H1 (cell line): ENCODE measurements at regions not wholly inside any gene's neighbourhood (a gene's known extent, or its start where the extent isn't known, plus 50 kb on each side); places are given as distances from the start of the nearest gene placed in this dataset.

ENCODE experiments used
- BRCA1 ChIP-seq: IDR thresholded peaks from 2 replicates; pipeline ENCODE4 v1.6.1; 2012; ENCODE audit warnings: low read depth, low read length, improper control_type of control experiment
- CBX8 ChIP-seq: fragments of 300-800, 300-1000 bp; sonication (generic); IDR thresholded peaks from 2 replicates; pipeline ENCODE4 v1.7.1; 2016; ENCODE audit warnings: low read depth, low read length, borderline replicate concordance
- CHD7 ChIP-seq: fragments of 300-600 bp; sonication (generic); IDR thresholded peaks from 2 replicates; pipeline ENCODE4 v1.7.1; 2012; ENCODE audit warnings: low read length, moderate library complexity, mild to moderate bottlenecking, inconsistent platforms; ENCODE audit not compliant: insufficient replicate concordance
- GABPA ChIP-seq: IDR thresholded peaks from 2 replicates; pipeline ENCODE4 v1.6.1; 2011; ENCODE audit warnings: mild to moderate bottlenecking, low read length, moderate library complexity, borderline replicate concordance; ENCODE audit not compliant: insufficient read depth
- RFX5 ChIP-seq: IDR thresholded peaks from 2 replicates; pipeline ENCODE4 v1.6.1; 2011; ENCODE audit warnings: low read depth, low read length, improper control_type of control experiment, borderline replicate concordance
- SAP30 ChIP-seq: fragments of 300-600 bp; sonication (generic); IDR thresholded peaks from 2 replicates; pipeline ENCODE4 v1.7.1; 2012; ENCODE audit warnings: low read length, moderate library complexity, mild to moderate bottlenecking, inconsistent platforms; ENCODE audit not compliant: insufficient read depth, insufficient replicate concordance
- SIX5 ChIP-seq: IDR thresholded peaks from 2 replicates; pipeline ENCODE4 v1.6.1; 2011; ENCODE audit warnings: mild to moderate bottlenecking, low read depth, low read length
- SRF ChIP-seq: IDR thresholded peaks from 2 replicates; pipeline ENCODE4 v1.6.1; 2011; ENCODE audit warnings: mild to moderate bottlenecking, low read depth, low read length, moderate library complexity

- TF ChIP-seq CHD7 (no peak), RFX5 (no peak), SIX5 (no peak), SRF (no peak), CBX8 (no peak), SAP30 (no peak), GABPA (no peak), BRCA1 (no peak)
Observed at GRCh38 chr7:25067726-25068501, 57.1 kb downstream of the CYCS start (continued).
